Endothelial cell (in vitro differentiated cells): ENCODE measurements at regions not wholly inside any gene's neighbourhood (a gene's known extent, or its start where the extent isn't known, plus 50 kb on each side); places are given as distances from the start of the nearest gene placed in this dataset.

Experiments used
- DNase-seq: peaks from one replicate; pipeline ENCODE4 v3.0.0; 2021; ENCODE audit warnings: low spot score
- H3K27ac Mint-ChIP-seq: one replicate; pipeline ENCODE4 v1.8.0; 2021; ENCODE audit warnings: mixed read lengths, inconsistent platforms; ENCODE audit not compliant: unreplicated experiment
- H3K27me3 Mint-ChIP-seq: one replicate; pipeline ENCODE4 v1.8.0; 2021; ENCODE audit warnings: mild to moderate bottlenecking, moderate library complexity, mixed read lengths, inconsistent platforms; ENCODE audit not compliant: unreplicated experiment
- H3K36me3 Mint-ChIP-seq: one replicate; pipeline ENCODE4 v1.8.0; 2021; ENCODE audit warnings: mild to moderate bottlenecking, low read depth, mixed read lengths, inconsistent platforms; ENCODE audit not compliant: unreplicated experiment
- H3K4me1 Mint-ChIP-seq: one replicate; pipeline ENCODE4 v1.8.0; 2021; ENCODE audit warnings: mild to moderate bottlenecking, mixed read lengths, inconsistent platforms; ENCODE audit not compliant: unreplicated experiment
- H3K4me3 Mint-ChIP-seq: one replicate; pipeline ENCODE4 v1.8.0; 2021; ENCODE audit warnings: mild to moderate bottlenecking, mixed read lengths, inconsistent platforms; ENCODE audit not compliant: unreplicated experiment
- H3K9me3 Mint-ChIP-seq: one replicate; pipeline ENCODE4 v1.8.0; 2021; ENCODE audit warnings: mixed read lengths, inconsistent platforms; ENCODE audit not compliant: unreplicated experiment
- CTCF ChIP-seq: fragments of 200-600 bp; sonication (generic); IDR thresholded peaks from one replicate; pipeline ENCODE4 v1.5.0; 2021; ENCODE audit warnings: antibody characterized with exemption; ENCODE audit not compliant: unreplicated experiment

GRCh38 chr18:78853341-78853740, 126.3 kb upstream of the SALL3 start:
- H3K9me3 Mint-ChIP-seq, result peaks cover 64% of the 10 kb centered on the region
- H3K4me1 Mint-ChIP-seq, result no peaks in the 10 kb centered on the region
- no peak overlapping the region for H3K4me3 Mint-ChIP-seq
- peaks cover 6% of the 10 kb centered on the region for H3K27me3 Mint-ChIP-seq
- peaks cover 3% of the 10 kb centered on the region for H3K36me3 Mint-ChIP-seq
- no peak overlapping the region for H3K27ac Mint-ChIP-seq
- DNase-seq, result no peak
- TF ChIP-seq CTCF, result no peak

GRCh38 chr18:78855188-78855587, 124.4 kb upstream of the SALL3 start:
- DNase-seq, result no peak
- no peak for TF ChIP-seq CTCF
- H3K27ac Mint-ChIP-seq, result no peak overlapping the region
- H3K27me3 Mint-ChIP-seq, result peaks cover 8% of the 10 kb centered on the region
- H3K4me3 Mint-ChIP-seq, result no peak overlapping the region
- H3K4me1 Mint-ChIP-seq, result no peaks in the 10 kb centered on the region
- peaks cover 58% of the 10 kb centered on the region for H3K9me3 Mint-ChIP-seq
- peaks cover 12% of the 10 kb centered on the region for H3K36me3 Mint-ChIP-seq

GRCh38 chr18:78856569-78857313, 122.9 kb upstream of the SALL3 start:
- Mint-ChIP-seq H3K27ac (no peak overlapping the region), H3K4me1 (no peaks in the 10 kb centered on the region)

GRCh38 chr18:78857314-78858150, 122.1 kb upstream of the SALL3 start:
- TF ChIP-seq CTCF, result no peak
- Mint-ChIP-seq H3K27ac (no peak overlapping the region), H3K9me3 (peaks cover 54% of the 10 kb centered on the region), H3K4me1 (no peaks in the 10 kb centered on the region), H3K4me3 (no peak overlapping the region), H3K36me3 (peaks cover 26% of the 10 kb centered on the region), H3K27me3 (peaks cover 18% of the 10 kb centered on the region)
- no peak for DNase-seq

More at GRCh38 chr18:78856569-78857313, 122.9 kb upstream of the SALL3 start:
- no peak for TF ChIP-seq CTCF
- H3K36me3 Mint-ChIP-seq, result peaks cover 19% of the 10 kb centered on the region
- H3K9me3 Mint-ChIP-seq, result peaks cover 55% of the 10 kb centered on the region
- DNase-seq, result no peak
- peaks cover 12% of the 10 kb centered on the region for H3K27me3 Mint-ChIP-seq
- no peak overlapping the region for H3K4me3 Mint-ChIP-seq

- Mint-ChIP-seq H3K27ac (no peak overlapping the region), H3K4me1 (no peaks in the 10 kb centered on the region), H3K36me3 (peaks cover 31% of the 10 kb centered on the region), H3K4me3 (no peak overlapping the region), H3K27me3 (peaks cover 17% of the 10 kb centered on the region), H3K9me3 (peaks cover 54% of the 10 kb centered on the region)
- no peak for DNase-seq
- TF ChIP-seq CTCF, result no peak
These were observed 119.9 kb upstream of the SALL3 start for GRCh38 chr18:78859686-78860085.
